Stimulated activated CD4-positive, alpha-beta T cell treated with anti-CD3 and anti-CD28 coated beads, Interleukin-1b, Interleukin-23, amount 100 ng/mL, for 24 hours (primary cell): ENCODE measurements at regions not wholly inside any gene's neighbourhood (a gene's known extent, or its start where the extent isn't known, plus 50 kb on each side); places are given as distances from the start of the nearest gene placed in this dataset.

Experiments
- DNase-seq, 4 experiments: peaks; one replicate each; pipeline ENCODE4 v3.0.0-alpha.2; 2020; ENCODE audit warnings: low read depth in 4 of 4, low spot score in 1 of 4

- DNase-seq = no peak
Measured at GRCh38 chr2:207256476-207257207, 90.9 kb upstream of the KLF7 start.

GRCh38 chr2:207257251-207258250 is 91.8 kb upstream of the KLF7 start:
- no peak for DNase-seq

GRCh38 chr2:207258263-207258991 is 92.7 kb upstream of the KLF7 start:
- DNase-seq = no peak

GRCh38 chr2:207260021-207260420 is 94.3 kb upstream of the KLF7 start:
- no peak for DNase-seq

GRCh38 chr2:207260947-207261346 is 95.2 kb upstream of the KLF7 start:
- DNase-seq = no peak

GRCh38 chr2:207264310-207264709 is 98.6 kb upstream of the KLF7 start:
- DNase-seq = no peak

GRCh38 chr2:207265332-207265731 is 99.6 kb upstream of the KLF7 start:
- no peak for DNase-seq

GRCh38 chr2:207265869-207266268 is 100.1 kb upstream of the KLF7 start:
- DNase-seq = no peak

GRCh38 chr2:207266648-207267047 is 100.9 kb upstream of the KLF7 start:
- DNase-seq = no peak

GRCh38 chr2:207269038-207269437 is 103.3 kb upstream of the KLF7 start:
- DNase-seq = no peak

- DNase-seq = no peak
Measured at GRCh38 chr2:207274530-207275189, 108.9 kb upstream of the KLF7 start.

GRCh38 chr2:207275779-207276178 is 110.0 kb upstream of the KLF7 start:
- no peak for DNase-seq

GRCh38 chr2:207276248-207276647 is 110.5 kb upstream of the KLF7 start:
- DNase-seq = no peak

GRCh38 chr2:207276858-207277257 is 111.1 kb upstream of the KLF7 start:
- no peak for DNase-seq

- DNase-seq = no peak
Measured at GRCh38 chr2:207279520-207279919, 113.8 kb upstream of the KLF7 start.

- no peak for DNase-seq
Measured at GRCh38 chr2:207281436-207281835, 115.7 kb upstream of the KLF7 start.

GRCh38 chr2:207282916-207283315 is 117.2 kb upstream of the KLF7 start:
- DNase-seq = no peak

- no peak for DNase-seq
Measured at GRCh38 chr2:207283356-207283755, 117.6 kb upstream of the KLF7 start.

- DNase-seq = no peak
Measured at GRCh38 chr2:207284556-207285472, 119.1 kb upstream of the KLF7 start.

GRCh38 chr2:207285473-207285815 is 119.7 kb upstream of the KLF7 start:
- DNase-seq = no peak
